ENCODE measurements at regions not wholly inside any gene's neighbourhood (a gene's known extent, or its start where the extent isn't known, plus 50 kb on each side); places are given as distances from the start of the nearest gene placed in this dataset.

GRCh38 chr16:8372141-8372540, 218.2 kb downstream of the TMEM114 start:
- no peak overlapping the region for H3K27ac ChIP-seq
- H3K4me1 ChIP-seq = no peaks in the 10 kb centered on the region
- TF ChIP-seq POLR2A (IDR thresholded peaks at IDR 0.05) (no peak), CTCF (IDR thresholded peaks at IDR 0.05) (no peak)
- no peak overlapping the region for H3K4me3 ChIP-seq
- no peaks in the 10 kb centered on the region for H3K36me3 ChIP-seq
- H3K9me3 ChIP-seq = no peaks in the 10 kb centered on the region
- H3K27me3 ChIP-seq = no peaks in the 10 kb centered on the region
- 75 to 83% methylated on average over 1 to 3 of the region's 3 CpGs for WGBS, 2 donors
- DNase-seq = no peak
- intact Hi-C loops (cut with DNase I) = no loop called here

- 30 to 55% methylated on average over 4 of the region's 4 CpGs for WGBS, 2 donors
- Histone ChIP-seq H3K4me3 (no peak overlapping the region), H3K4me1 (no peaks in the 10 kb centered on the region), H3K27me3 (no peaks in the 10 kb centered on the region), H3K36me3 (no peaks in the 10 kb centered on the region), H3K27ac (no peak overlapping the region), H3K9me3 (no peaks in the 10 kb centered on the region)
- intact Hi-C loops (cut with DNase I) = no loop called here
- TF ChIP-seq CTCF (IDR thresholded peaks at IDR 0.05) (no peak), POLR2A (IDR thresholded peaks at IDR 0.05) (no peak)
- no peak for DNase-seq
These were observed 219.7 kb downstream of the TMEM114 start for GRCh38 chr16:8370374-8371270.

- intact Hi-C loops (cut with DNase I) = no loop called here
These were observed 231.4 kb downstream of the TMEM114 start for GRCh38 chr16:8358937-8359336.

GRCh38 chr16:8355675-8356074, 234.6 kb downstream of the TMEM114 start:
- H3K9me3 ChIP-seq = no peaks in the 10 kb centered on the region
- no peak overlapping the region for H3K27ac ChIP-seq
- H3K4me1 ChIP-seq = no peaks in the 10 kb centered on the region
- intact Hi-C loops (cut with DNase I) = no loop called here
- H3K27me3 ChIP-seq = no peaks in the 10 kb centered on the region
- H3K4me3 ChIP-seq = no peak overlapping the region
- WGBS, 2 donors = 27 to 33% methylated on average over 5 of the region's 5 CpGs
- no peaks in the 10 kb centered on the region for H3K36me3 ChIP-seq
- DNase-seq = no peak
- TF ChIP-seq POLR2A (IDR thresholded peaks at IDR 0.05) = no peak
- TF ChIP-seq CTCF (IDR thresholded peaks at IDR 0.05) = no peak

More at GRCh38 chr16:8358937-8359336, 231.4 kb downstream of the TMEM114 start:
- TF ChIP-seq POLR2A (IDR thresholded peaks at IDR 0.05) = no peak
- no peak for TF ChIP-seq CTCF (IDR thresholded peaks at IDR 0.05)
- Histone ChIP-seq H3K27me3 (no peaks in the 10 kb centered on the region), H3K4me1 (no peaks in the 10 kb centered on the region), H3K36me3 (no peaks in the 10 kb centered on the region), H3K9me3 (no peaks in the 10 kb centered on the region), H3K4me3 (no peak overlapping the region), H3K27ac (no peak overlapping the region)
- 47 to 48% methylated on average over 6 to 8 of the region's 8 CpGs for WGBS, 2 donors
- DNase-seq = no peak

- no peaks in the 10 kb centered on the region for H3K36me3 ChIP-seq
- H3K4me1 ChIP-seq = no peaks in the 10 kb centered on the region
- WGBS, 2 donors = 44 to 45% methylated on average over 3 of the region's 3 CpGs
- no peak for DNase-seq
- H3K4me3 ChIP-seq = no peak overlapping the region
- TF ChIP-seq POLR2A (IDR thresholded peaks at IDR 0.05) (no peak), CTCF (IDR thresholded peaks at IDR 0.05) (no peak)
- no peaks in the 10 kb centered on the region for H3K27me3 ChIP-seq
- no peak overlapping the region for H3K27ac ChIP-seq
- intact Hi-C loops (cut with DNase I) = no loop called here
- peaks cover 0 to 3% (median 0%) of the 10 kb centered on the region in 3 donors for H3K9me3 ChIP-seq
These were observed 244.0 kb downstream of the TMEM114 start for GRCh38 chr16:8346294-8346693.
